CMK (cell line): ENCODE measurements at regions not wholly inside any gene's neighbourhood (a gene's known extent, or its start where the extent isn't known, plus 50 kb on each side); places are given as distances from the start of the nearest gene placed in this dataset.
A peak's percentile ranks its signal among the peaks of the same experiment; 100 is the strongest.

Experiments used
- DNase-seq: peaks from one replicate; pipeline ENCODE4 v3.0.0-alpha.2; 2010; ENCODE audit warnings: low read depth

- no peak for DNase-seq
Measured at GRCh38 chr12:59839514-59839913, 243.7 kb downstream of the SLC16A7 start.

GRCh38 chr12:59843260-59843843 is 247.5 kb downstream of the SLC16A7 start:
- no peak for DNase-seq

- no peak for DNase-seq
Measured at GRCh38 chr12:59844750-59845149, 248.9 kb downstream of the SLC16A7 start.

GRCh38 chr12:59845293-59845692 is 249.5 kb downstream of the SLC16A7 start:
- no peak for DNase-seq

GRCh38 chr12:59847127-59847526 is 251.3 kb downstream of the SLC16A7 start:
- no peak for DNase-seq

- DNase-seq = no peak
Measured at GRCh38 chr12:59850268-59850667, 254.4 kb downstream of the SLC16A7 start.

DNA sequence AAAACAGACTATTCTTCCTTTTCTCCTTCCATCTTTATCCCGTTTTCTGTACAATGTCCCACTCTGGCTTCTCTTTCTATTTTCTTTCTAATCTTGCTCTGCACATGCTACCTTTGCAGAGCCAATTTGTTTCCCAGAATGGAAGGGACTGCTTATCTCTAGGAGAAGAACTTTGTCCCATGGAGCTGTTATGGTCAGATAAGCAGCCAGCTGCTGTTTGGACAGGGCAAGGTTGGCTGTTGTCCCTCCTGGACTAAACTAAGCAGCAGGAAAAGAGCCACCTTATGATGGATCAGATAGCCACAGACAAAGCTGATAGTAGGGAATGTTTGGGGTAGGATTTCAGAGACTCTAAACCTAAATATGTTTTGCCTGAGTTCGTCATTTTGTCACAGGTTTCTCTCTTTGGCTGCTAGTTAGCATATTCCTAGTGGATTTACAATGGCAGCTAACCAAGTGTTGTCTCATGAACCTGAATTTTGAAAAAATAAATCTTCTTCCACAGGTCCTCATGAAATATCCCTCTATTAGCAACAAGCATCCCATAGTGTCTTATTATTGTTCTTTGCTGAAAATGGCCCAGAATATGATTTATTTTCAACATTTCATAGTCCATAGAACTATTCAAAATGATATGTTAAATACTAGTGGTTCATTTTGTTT is 262.8 kb downstream of the SLC16A7 start:
- peak; percentile 61 for DNase-seq

GRCh38 chr12:59859171-59859510 is 263.3 kb downstream of the SLC16A7 start:
- no peak for DNase-seq

GRCh38 chr12:59861635-59862034 is 265.8 kb downstream of the SLC16A7 start:
- no peak for DNase-seq

DNA sequence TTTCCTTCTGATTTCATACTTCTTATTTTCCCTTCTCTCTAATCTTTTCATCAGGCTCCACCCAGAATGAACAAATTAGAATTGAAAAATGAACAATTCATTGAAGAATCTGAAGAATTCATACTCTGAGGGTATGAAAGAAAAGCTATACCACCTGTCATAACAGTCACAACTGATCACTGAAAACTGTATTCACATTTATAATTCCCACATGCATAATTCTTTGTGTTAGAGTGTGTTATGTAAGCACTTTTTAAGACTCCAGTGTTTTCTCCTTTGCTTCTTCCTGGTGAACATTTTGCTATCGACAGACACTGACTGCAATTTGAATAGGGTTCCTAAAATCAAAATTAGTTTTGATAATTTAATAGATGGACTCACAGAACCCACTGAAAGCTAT is 271.2 kb downstream of the SLC16A7 start:
- no peak for DNase-seq

GRCh38 chr12:59867689-59868088 is 271.9 kb downstream of the SLC16A7 start:
- no peak for DNase-seq

DNA sequence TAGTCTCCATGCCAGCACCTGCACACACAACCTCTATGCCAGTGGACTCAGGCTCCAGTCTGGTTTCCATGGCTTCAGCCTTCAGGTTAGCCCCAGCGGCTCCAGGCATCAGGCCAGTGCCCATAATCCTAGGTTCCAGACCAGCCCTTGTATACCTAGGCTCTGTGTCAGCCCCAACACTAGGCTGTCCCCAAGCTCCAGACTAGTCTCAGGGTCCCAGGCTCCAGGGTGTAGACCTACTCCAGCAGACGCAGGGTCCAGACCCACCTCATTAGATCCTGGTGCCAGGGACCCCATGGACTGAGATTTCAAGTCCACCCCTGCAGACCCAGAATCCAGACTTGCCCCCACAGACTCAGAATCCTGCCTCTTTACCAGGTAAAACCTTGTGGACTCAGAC is 275.9 kb downstream of the SLC16A7 start:
- DNase-seq = no peak

DNA sequence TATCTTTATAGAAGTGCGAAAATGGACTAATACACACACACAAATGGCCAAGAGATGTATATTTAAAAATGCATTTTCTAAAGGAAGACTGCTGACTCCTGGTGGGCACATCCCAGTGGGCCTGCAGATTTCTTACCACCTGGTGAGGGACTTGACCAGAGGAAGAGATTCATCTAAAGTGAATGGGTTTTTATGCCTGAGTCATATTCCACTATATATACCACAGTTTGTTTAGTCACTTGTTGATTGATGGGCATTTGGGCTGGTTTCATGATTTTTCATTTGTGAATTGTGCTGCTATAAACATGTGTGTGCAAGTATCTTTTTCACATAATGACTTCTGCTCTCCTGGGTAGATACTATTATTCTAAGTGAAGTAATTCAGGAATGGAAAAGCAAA is 277.3 kb downstream of the SLC16A7 start:
- no peak for DNase-seq

DNA sequence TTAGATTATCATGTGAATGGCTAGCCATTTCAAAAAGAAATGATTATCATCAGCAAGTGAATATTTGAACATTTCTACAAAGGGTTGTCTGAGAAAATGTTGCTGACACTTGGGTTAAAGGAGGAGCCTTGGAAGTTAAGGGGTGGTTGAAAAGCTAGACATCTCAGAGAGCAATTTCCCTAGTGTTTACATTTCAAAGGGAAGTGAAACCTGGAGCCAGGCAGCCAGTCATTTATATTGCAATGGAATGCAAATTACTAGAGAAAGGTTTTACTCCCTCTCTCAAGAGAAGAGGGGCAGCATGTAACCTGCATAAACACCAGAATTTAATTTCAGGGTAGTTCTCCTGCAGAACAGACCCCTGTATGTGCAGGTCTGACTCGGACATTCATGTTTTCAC is 279.0 kb downstream of the SLC16A7 start:
- no peak for DNase-seq

DNA sequence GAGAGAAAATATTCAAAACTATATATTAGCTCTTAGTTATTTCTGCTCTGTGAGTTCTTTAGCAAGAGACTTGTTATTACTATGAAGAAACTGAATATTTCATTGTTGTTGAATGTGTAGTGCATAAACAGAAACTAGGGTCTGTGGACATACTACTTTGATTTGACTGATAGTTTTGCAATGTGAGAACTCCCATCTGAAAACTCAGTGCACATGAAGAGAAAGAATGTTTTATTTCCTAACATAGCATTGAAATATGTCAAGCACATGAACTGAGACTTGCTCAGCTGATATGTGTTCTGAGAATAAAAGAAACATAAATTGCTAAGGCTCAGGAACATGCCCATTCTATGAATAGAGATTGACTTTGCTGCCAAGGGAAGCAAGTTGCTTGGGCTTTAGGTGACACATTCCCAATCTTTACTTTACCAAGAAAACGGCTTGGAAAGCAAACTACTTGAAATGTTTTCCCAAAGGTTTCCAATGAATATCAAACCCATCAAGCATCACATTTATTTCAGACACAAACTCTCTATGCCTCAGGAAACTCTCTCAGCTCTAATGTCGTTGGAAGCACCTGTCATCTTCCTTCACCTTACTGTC is 290.4 kb downstream of the SLC16A7 start:
- DNase-seq = no peak

GRCh38 chr12:59887178-59887577 is 291.3 kb downstream of the SLC16A7 start:
- no peak for DNase-seq

GRCh38 chr12:59890896-59891579 is 295.2 kb downstream of the SLC16A7 start:
- no peak for DNase-seq

- DNase-seq = no peak
Measured at GRCh38 chr12:59895166-59895775, 299.4 kb downstream of the SLC16A7 start.

- DNase-seq = no peak
Measured at GRCh38 chr12:59904874-59905521, 309.2 kb downstream of the SLC16A7 start.

GRCh38 chr12:59911516-59911915 is 315.7 kb downstream of the SLC16A7 start:
- DNase-seq = no peak

GRCh38 chr12:59916988-59917387 is 321.2 kb downstream of the SLC16A7 start:
- DNase-seq = no peak

DNA sequence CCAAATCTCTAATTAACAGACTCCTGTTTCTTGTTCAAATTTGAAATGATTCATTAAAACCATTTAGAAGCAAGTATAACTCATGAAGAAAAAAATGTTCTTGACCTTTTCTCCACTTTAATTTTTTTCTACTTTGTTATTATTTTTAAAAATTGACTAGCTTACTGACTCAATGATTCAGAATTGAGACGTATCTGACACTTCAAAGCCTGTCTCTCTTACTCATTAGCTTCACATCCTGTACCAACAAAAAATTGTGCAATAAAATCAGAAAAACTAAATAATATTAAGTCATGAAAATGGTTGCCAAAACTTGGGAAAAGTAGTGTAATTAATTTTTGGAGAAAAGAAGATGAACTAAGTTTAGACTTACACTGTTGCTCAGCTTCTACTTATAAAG is 331.2 kb downstream of the SLC16A7 start:
- no peak for DNase-seq
